ENCODE measurements at regions not wholly inside any gene's neighbourhood (a gene's known extent, or its start where the extent isn't known, plus 50 kb on each side); places are given as distances from the start of the nearest gene placed in this dataset.

- TF ChIP-seq, protein P1, sequence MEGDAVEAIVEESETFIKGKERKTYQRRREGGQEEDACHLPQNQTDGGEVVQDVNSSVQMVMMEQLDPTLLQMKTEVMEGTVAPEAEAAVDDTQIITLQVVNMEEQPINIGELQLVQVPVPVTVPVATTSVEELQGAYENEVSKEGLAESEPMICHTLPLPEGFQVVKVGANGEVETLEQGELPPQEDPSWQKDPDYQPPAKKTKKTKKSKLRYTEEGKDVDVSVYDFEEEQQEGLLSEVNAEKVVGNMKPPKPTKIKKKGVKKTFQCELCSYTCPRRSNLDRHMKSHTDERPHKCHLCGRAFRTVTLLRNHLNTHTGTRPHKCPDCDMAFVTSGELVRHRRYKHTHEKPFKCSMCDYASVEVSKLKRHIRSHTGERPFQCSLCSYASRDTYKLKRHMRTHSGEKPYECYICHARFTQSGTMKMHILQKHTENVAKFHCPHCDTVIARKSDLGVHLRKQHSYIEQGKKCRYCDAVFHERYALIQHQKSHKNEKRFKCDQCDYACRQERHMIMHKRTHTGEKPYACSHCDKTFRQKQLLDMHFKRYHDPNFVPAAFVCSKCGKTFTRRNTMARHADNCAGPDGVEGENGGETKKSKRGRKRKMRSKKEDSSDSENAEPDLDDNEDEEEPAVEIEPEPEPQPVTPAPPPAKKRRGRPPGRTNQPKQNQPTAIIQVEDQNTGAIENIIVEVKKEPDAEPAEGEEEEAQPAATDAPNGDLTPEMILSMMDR (IDR thresholded peaks at IDR 0.05), result no peak
- TF ChIP-seq POLR2A (IDR thresholded peaks at IDR 0.05), result no peak
These were observed 764.0 kb upstream of the SLITRK5 start for GRCh38 chr13:86907156-86907555.
